SKM-1 treated with dmso at 0.1 percent for 144 hours (cell line): ENCODE measurements at regions not wholly inside any gene's neighbourhood (a gene's known extent, or its start where the extent isn't known, plus 50 kb on each side); places are given as distances from the start of the nearest gene placed in this dataset.
"Not testable (repeated sequence)": the region's sequence is repeated elsewhere in the genome, so short reads cannot be mapped to it uniquely, and the experiment has no call there.

Source experiments
- DNase-seq: peaks from one replicate; lab custom pipeline; 2025; ENCODE audit not compliant: unreplicated experiment; lab: John Stamatoyannopoulos, UW

- DNase-seq = no peak
Observed at GRCh38 chr6:14290772-14291330, 173.3 kb downstream of the CD83 start.

GRCh38 chr6:14291331-14291730 lies 173.8 kb downstream of the CD83 start:
- no peak for DNase-seq

GRCh38 chr6:14292119-14292518 lies 174.5 kb downstream of the CD83 start:
- DNase-seq = no peak

- no peak for DNase-seq
Observed at GRCh38 chr6:14294270-14294951, 176.8 kb downstream of the CD83 start.

GRCh38 chr6:14296698-14297097 lies 179.1 kb downstream of the CD83 start:
- DNase-seq = not testable (repeated sequence)

- not testable (repeated sequence) for DNase-seq
Observed at GRCh38 chr6:14297118-14297517, 179.5 kb downstream of the CD83 start.

GRCh38 chr6:14300189-14300588 lies 182.6 kb downstream of the CD83 start:
- not testable (repeated sequence) for DNase-seq

- not testable (repeated sequence) for DNase-seq
Observed at GRCh38 chr6:14300721-14301120, 183.1 kb downstream of the CD83 start.

GRCh38 chr6:14301477-14301876 lies 183.9 kb downstream of the CD83 start:
- not testable (repeated sequence) for DNase-seq

- DNase-seq = no peak
Observed at GRCh38 chr6:14305131-14305530, 187.6 kb downstream of the CD83 start.

- no peak for DNase-seq
Observed at GRCh38 chr6:14305624-14306023, 188.1 kb downstream of the CD83 start.

- no peak for DNase-seq
Observed at GRCh38 chr6:14306151-14306906, 188.8 kb downstream of the CD83 start.

GRCh38 chr6:14309516-14309915 lies 191.9 kb downstream of the CD83 start:
- no peak for DNase-seq

- no peak for DNase-seq
Observed at GRCh38 chr6:14309951-14310445, 192.4 kb downstream of the CD83 start.

GRCh38 chr6:14310960-14311359 lies 193.4 kb downstream of the CD83 start:
- no peak for DNase-seq

- no peak for DNase-seq
Observed at GRCh38 chr6:14312587-14312986, 195.0 kb downstream of the CD83 start.

GRCh38 chr6:14313248-14313647 lies 195.7 kb downstream of the CD83 start:
- no peak for DNase-seq

- no peak for DNase-seq
Observed at GRCh38 chr6:14315353-14315752, 197.8 kb downstream of the CD83 start.

GRCh38 chr6:14316651-14317386 lies 199.2 kb downstream of the CD83 start:
- DNase-seq = no peak

GRCh38 chr6:14317387-14317970 lies 199.9 kb downstream of the CD83 start:
- DNase-seq = no peak

- no peak for DNase-seq
Observed at GRCh38 chr6:14320332-14320731, 202.8 kb downstream of the CD83 start.
